ENCODE measurements at regions not wholly inside any gene's neighbourhood (a gene's known extent, or its start where the extent isn't known, plus 50 kb on each side); places are given as distances from the start of the nearest gene placed in this dataset.

DNA sequence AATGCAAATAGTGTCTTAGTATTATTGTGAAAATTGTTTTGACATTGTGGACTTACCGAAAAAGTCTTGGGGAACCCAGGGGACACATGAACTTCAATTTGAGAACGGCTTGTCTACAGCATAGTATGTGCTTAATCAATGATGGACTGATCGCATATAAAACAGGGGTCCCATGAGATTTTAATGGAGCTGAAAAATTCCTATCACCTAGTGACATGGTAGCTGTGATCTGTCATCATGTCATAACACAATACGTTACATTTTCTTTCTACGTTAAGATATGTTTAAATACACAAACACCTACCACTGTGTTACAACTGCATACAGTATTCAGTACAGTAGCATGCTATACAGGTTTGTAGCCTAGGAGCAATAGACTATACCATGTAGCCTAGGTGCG, 153.3 kb upstream of the FOXD3 start:
- TF ChIP-seq, protein P1, sequence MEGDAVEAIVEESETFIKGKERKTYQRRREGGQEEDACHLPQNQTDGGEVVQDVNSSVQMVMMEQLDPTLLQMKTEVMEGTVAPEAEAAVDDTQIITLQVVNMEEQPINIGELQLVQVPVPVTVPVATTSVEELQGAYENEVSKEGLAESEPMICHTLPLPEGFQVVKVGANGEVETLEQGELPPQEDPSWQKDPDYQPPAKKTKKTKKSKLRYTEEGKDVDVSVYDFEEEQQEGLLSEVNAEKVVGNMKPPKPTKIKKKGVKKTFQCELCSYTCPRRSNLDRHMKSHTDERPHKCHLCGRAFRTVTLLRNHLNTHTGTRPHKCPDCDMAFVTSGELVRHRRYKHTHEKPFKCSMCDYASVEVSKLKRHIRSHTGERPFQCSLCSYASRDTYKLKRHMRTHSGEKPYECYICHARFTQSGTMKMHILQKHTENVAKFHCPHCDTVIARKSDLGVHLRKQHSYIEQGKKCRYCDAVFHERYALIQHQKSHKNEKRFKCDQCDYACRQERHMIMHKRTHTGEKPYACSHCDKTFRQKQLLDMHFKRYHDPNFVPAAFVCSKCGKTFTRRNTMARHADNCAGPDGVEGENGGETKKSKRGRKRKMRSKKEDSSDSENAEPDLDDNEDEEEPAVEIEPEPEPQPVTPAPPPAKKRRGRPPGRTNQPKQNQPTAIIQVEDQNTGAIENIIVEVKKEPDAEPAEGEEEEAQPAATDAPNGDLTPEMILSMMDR (conservative IDR thresholded peaks at IDR 0.05; ENCODE audit: low read length) = no peak
- TF ChIP-seq EZH2phosphoT487 (IDR thresholded peaks at IDR 0.05; ENCODE audit: borderline replicate concordance) = no peak
